Effector CD4-positive, alpha-beta T cell (primary cell): ENCODE measurements at regions not wholly inside any gene's neighbourhood (a gene's known extent, or its start where the extent isn't known, plus 50 kb on each side); places are given as distances from the start of the nearest gene placed in this dataset.
"Not testable (repeated sequence)": the region's sequence is repeated elsewhere in the genome, so short reads cannot be mapped to it uniquely, and the experiment has no call there.

Experiments
- DNase-seq: peaks from one replicate; pipeline ENCODE4 v3.0.0-alpha.2; 2020

DNA sequence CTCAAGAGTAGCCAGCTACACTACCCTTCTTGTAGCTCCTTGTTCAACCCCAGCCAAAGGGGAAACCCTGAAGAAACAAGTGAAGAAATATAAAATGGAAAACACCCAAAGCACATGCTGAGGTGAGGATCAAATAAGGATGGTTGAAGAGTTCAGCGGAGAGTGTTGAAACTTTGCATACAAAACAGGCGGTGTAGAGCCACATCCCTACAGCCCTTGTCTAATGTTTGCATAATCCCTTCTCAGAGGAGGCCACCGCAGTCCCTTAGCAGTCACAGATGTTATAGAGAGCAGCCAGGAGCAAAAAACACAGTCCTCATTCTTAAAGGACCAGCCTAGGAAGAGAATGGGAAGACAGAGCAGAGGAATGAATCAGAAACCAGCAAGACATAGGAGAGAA is 350.7 kb upstream of the SASH1 start:
- DNase-seq = no peak

DNA sequence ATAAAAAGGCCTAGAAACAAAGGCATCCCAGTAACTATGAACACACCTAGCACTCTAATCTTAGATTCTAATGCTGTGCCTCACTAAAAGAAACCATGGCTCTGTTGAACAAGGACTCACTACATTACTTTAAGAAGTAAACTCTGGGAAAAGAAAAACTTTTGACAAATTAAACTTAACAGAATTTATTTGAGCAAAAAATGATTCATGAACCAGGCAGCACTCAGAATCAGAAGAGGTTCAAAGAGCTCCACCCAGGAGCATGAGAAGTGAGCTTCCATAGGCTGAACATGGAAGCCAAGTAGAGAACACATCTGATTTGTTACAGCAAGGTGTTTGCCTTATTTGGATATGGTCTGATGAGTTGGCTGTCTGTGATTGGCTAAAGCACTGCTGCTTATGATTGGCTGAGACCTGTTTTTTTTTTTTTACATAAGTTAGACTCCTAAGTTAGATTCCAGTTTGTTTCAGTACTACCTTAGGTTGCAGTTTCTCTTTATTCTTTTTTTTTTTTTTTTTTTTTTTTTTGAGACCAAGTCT is 343.6 kb upstream of the SASH1 start:
- no peak for DNase-seq

DNA sequence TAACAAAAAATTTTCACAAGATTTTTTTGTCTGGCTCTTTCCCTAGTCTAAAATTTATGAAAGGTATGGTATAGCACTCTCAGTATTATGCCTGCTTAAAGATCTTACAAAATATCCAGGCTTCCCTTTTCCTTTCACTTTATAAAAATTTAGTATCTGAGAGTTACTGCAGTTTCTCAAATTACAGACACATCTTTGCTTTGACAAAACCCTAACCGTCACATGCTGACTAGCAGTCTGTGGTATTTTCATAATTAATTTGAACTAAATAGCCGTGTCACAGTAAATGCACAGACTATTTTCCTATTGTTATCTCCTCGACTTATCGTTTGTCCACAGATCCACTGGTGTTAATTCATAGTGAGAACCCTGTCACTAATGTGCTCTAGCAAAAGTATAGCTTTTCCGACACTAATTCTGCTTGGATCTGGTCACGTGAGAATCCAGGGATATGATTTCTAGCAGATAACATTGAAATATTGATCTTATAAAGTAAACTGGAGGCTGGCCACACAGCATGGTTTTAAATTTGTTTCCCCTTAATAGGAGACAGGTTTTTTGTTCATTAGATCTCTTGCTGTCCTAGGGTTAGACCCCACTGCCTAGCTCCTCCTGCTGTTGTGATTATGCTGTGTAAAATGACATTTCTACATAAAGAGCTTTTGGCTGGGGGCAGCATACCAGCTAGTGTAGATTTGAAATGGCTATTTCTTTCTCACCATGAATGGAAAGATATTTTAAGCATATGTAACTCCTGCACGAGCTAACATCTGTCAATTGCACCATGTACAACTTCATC is 340.6 kb upstream of the SASH1 start:
- no peak for DNase-seq

DNA sequence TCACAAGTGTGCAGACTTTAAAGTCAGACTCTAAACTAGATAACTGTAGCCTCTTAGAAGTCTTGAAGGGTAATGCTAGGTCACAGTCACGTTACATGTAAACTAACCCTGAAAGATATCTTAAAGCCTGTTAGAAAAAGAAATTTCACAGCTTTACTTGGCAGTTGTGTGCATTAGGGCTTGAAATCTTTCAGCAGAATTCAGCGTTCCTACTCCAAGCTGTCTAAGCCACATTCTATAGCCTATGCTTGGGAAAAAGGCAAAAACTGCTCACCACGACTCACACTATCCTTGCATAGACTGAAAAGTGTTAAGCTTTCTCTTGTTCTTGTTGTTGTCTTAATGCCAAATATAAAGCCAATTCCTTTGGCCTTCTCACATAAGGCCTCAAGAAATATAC is 338.0 kb upstream of the SASH1 start:
- DNase-seq = no peak

DNA sequence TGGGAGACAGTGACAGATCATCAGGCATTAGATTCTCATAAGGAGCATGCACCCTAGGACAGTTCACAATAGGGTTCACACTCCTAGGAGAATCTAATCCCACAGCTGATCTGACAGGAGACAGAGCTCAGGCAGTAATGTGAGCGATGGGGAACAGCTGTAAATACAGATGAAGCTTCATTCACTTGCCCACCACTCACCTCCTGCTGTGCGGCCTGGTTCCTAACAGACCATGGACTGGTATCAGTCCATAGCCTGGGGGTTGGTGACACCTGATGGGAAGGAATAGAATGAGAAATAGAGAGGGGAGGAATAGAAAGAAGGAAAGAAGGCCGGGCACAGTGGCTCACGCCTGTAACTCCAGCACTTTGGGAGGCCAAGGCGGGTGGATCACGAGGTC is 336.8 kb upstream of the SASH1 start:
- no peak for DNase-seq

DNA sequence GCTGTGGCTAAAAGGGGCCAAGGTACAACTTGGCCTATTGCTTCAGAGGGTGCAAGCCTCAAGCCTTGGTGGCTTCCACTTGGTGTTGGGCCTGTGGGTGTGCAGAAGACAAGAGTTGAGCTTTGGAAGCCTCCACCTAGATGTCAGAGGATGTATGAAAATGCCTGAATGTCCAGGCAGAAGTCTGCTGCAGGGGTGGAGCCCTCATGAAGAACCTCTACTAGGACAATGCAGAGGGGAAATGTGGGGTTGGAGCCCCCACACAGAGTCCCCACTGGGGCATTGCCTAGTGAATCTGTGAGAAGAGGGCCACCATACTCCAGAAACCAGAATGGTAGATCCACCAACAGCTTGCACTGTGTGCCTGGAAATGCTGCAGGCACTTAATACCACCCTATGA is 332.1 kb upstream of the SASH1 start:
- DNase-seq = not testable (repeated sequence)

DNA sequence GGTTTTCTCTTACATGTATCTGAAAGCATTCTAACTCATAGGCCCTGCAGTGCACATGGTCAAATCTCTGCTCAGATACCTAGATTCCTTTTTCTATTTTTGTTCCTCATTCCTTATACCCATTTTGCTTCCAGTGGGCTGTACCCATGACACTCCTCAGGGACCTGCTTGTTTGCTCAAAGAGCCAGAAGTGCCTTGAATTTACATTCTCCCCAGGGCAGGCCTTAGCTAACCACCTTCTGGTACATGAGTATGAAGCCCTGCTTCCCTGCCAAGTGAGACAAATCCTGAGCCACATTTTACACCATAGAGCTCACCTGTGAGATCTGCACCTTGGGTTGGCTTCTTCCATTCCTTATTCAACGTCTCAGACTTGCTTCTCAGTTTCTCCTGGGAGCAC is 326.6 kb upstream of the SASH1 start:
- DNase-seq = no peak

DNA sequence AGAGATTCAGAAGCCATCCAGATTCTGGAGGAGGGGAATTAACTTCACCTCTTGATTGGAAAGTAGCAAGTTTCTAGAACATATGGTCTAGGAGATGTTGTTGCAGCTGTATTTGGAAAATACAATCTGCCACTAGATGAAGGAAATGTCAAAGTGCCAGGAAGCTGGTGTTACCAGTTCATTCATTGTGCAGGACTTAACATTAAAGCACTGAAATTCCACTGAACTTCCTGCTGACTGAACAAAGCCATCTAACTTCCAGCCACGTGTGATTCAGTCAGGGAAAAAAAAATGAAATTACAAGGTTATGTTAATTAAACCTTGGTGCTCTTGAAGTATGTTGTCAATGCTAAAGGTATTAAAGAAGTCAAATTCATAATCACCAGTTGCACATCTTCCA is 321.5 kb upstream of the SASH1 start:
- no peak for DNase-seq

DNA sequence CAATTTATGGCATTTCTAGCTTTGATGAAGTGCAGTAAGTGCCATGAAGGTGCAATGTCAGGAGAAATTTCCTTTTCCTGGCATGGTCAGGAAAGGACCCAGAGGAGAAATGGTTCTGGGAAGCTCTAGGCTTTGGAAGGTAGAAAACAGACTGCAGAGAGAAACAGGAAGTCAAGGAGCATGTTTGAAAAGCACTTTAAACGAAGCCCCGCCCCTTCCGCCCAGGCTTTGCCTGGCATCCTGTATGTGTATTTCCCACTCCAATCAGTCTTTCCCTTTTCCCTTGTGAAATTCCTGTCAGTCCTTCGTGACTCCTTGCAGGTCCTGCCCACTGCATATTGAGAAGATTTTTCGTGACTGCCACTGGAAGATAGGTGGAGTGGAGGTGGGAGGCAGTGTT is 320.9 kb upstream of the SASH1 start:
- no peak for DNase-seq

DNA sequence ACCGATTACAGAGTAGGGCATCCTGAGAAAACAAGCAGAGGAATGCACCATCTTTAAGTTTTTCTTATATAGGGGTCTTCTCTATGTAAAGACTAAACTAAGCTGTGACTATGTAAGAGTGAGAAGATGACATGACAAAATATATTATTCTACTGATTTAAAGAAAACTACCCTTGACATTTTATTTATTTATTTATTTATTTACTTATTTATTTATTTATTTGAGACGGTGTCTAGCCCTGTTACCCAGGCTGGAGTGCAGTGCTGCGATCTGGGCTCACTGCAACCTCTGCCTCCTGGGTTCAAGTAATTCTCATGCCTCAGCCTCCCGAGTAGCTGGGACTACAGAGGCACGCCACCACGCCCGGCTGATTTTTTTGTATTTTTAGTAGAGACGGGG is 320.4 kb upstream of the SASH1 start:
- not testable (repeated sequence) for DNase-seq

DNA sequence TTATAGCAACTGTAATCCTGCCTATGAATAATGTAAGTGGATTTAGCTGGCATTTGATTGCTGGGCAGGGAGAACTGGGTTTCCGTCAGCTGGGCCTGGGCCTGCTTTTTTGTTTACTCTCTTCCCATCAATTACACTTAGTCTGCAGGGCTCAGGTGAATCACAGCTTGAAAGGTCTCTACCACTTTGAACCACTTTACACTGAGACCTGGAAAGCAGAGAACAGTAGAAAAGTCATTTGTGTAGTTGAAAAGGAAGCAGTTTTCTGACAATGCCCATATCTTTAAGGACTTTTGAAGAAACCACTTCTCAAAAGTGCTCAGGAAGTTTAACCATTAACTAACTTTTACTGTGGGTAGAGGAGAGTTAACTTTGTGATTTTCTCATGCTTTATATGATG is 315.4 kb upstream of the SASH1 start:
- DNase-seq = no peak

DNA sequence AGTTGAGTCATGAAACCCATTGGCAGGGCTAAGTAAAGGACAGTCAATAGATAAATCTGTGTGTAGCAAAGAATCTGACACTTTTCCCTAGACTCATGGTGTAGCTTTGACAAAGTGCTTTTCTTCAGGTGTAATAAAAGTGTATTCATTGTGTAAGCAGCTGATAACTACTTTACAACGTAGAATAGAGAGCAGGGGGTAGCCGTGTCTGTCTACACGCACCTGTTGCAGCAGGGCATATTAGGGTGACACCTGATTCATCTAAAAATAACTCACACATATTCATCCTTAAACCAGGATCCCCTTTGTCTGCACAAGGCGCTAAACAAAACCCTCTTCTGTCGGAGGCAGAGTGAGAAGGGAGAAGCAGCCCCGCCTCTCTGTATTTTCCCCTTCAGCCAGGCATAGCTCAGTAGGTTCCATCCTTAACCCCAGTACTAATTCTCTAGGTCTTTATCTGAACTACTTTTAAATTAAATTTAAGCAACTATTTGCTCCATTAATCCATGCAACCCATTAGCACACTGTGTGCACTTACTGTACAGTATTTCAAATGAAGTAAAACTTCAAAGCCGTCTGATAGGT is 306.7 kb upstream of the SASH1 start:
- DNase-seq = no peak

DNA sequence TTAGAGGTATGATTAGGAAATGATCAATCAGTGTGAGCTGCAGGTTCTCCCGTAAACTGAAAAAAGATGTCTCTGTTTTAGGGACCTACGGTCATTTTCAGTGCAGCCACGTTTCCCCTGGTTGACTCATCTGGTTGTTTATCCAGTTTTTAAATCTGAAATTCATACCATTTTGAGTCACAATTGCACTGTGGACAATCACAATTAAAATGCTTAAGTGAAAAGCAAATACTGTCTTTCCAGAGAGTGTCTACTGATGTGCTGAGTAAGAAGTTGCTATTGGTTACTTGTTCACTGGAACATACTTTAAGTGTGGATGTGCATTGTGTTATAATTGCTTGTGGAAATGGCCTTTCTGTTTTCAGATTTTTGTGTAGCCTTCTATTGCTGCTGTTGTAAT is 305.1 kb upstream of the SASH1 start:
- no peak for DNase-seq

DNA sequence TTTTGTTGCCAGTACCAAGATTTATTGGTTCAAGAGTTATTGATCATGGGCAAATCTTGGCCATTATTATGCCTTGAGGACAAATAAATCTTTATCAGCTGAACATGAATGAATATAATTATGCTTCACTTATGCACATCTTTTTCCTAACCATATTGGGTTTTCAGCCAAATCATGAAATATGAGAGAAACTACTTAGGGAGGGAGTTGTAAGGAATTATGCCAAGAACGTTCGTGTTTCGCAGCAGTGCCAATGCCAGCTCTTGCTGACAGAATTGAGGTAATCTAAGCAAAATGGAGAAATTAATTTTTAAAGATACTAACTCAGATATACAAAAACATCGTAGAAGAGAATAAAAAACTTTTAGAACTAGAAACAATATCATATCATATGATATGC is 301.1 kb upstream of the SASH1 start:
- DNase-seq = no peak

DNA sequence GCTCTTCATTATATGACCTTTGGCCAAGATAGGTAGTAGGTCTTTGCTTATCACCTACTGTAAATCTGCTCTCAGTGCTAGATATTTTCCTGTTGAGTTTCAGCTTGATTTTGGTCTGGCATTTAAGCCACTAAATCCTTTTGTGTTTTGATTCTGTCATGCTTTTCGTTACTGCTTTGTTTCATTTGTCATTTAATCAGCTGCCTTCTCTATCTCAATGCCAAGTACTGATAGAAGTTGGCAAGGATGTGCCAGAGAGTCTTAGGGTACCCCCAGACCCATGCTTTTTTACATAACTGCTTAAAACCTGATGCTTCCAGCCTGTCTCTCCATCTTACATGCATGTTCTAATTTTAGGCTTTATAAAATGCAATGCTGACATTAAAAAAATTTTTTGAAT is 300.1 kb upstream of the SASH1 start:
- DNase-seq = no peak

DNA sequence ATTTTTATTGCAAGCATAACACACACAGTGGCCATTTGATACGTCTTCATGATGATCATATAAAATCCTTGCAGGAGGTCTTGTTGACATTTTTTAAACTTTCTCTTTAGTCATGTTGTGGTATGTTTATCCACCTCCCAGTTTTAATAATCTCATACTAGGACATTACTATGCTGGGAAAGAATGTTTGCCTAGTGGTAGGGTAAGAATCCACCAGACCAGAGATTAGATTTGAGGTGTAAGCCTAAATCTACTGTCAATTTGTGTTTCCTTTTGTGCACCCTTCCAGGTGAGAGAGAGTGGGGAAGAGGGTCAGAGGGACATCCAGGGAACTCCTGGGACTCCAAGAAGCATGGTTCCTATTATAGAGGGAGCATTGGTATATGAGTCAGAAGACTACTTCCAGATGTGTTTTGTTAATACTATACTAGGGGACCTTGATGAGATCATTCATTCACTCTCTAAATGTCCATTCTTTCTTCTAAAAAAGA is 298.3 kb upstream of the SASH1 start:
- no peak for DNase-seq

DNA sequence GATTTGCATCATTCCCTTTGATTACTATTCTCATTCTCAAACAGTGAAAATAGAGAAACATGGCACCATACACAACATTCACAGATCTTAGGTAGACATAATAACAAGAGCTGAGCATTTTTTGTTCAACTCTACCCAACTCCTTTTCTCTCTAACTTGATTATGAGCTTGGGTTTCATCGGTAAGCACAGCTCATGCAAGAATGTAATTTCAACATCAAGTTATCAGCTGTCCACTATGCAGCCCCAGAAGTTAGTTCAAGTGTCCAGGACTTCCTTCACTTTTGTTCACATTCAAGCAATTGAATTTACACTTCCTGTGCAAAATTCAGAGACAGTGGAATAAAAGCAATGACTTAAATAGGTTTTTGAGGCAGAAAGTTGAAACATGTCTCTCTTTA is 297.7 kb upstream of the SASH1 start:
- DNase-seq = no peak

DNA sequence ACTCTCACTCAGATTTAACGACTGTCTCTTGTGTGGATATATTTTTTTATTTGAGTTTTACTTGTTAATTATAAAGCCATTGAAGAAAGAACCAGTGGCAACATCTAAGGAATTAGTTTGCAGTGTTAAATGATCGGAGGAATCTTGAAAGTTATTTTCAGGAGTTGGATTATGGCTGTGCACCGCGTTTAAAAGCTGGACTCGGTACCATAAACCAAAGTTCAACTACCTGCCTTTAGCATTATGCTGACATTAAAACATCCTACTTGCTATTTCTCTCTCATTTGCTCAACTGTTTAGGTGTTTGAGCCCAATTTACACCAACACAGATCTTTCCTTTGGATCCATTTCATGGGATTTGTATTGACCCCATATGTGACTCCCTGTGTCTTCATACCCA is 289.4 kb upstream of the SASH1 start:
- DNase-seq = no peak

DNA sequence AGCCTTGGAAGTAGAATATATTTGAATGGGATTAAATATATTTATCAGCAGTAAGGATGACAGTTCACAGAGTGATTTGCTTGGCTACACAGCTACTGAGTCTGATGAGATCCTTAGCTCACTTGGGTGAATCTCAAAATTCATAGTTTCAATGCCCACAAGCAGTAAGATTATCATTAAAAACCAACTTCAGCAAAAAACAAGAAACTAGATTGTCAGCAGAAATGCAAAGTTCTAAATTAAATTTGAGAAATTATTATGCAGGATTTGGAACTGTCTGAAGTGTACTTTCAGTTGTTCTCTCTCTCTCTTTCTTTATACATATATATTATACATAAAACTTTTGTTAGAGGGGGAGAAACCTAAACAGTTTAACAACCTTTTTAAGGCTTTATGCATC is 288.8 kb upstream of the SASH1 start:
- DNase-seq = no peak

DNA sequence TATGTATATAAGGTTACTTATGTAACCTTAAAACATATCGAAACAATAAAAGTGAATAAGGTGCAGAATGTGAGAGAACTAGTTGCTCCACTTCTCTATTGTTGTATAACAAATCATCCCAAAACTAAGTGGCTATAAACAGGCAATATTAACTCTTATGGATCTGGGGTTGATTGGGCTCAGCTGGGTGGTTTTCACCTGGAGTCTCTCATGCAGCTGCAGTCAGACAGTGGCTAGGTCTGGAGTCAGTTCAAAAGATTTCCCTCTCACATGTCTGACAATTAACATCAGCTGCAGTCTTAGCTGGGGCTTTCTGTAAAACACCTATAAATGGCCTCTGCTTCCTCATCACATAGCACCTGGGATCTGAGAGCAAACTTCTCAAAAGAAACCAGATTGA is 288.4 kb upstream of the SASH1 start:
- no peak for DNase-seq

DNA sequence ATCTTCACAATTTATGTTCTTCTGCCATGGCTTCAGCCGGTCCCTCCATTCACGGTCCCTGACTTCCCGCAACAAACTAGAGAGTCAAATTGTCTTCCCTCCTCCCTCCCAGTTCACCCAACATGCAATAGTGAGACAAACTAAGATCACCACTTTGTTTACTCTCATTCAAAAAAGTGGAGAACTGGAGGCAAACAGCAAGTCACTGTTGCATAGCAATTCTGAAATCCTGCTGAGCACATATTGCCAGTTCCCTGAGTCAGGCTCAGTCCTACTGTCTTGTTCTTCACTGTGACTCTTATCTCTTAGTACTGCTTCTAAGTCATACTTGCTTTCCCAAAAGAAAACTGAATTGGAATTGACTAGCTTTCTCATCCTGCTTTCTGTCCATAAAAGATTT is 287.2 kb upstream of the SASH1 start:
- DNase-seq = no peak

DNA sequence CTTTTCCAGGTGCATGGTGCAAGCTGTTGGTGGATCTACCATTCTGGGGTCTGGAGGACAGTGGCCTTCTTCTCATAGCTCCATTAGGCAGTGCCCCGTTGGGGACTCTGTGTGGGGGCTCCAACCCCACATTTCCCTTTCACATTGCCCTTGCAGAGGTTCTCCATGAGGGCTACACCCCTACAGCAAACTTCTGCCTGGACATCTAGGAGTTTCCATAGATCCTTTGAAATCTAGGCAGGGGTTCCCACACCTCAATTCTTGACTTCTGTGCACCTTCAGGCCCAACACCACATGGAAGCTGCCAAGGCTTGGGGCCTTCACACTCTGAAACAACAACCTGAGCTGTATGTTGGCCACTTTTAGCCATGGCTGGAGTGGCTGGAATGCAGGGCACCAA is 282.8 kb upstream of the SASH1 start:
- DNase-seq = no peak

DNA sequence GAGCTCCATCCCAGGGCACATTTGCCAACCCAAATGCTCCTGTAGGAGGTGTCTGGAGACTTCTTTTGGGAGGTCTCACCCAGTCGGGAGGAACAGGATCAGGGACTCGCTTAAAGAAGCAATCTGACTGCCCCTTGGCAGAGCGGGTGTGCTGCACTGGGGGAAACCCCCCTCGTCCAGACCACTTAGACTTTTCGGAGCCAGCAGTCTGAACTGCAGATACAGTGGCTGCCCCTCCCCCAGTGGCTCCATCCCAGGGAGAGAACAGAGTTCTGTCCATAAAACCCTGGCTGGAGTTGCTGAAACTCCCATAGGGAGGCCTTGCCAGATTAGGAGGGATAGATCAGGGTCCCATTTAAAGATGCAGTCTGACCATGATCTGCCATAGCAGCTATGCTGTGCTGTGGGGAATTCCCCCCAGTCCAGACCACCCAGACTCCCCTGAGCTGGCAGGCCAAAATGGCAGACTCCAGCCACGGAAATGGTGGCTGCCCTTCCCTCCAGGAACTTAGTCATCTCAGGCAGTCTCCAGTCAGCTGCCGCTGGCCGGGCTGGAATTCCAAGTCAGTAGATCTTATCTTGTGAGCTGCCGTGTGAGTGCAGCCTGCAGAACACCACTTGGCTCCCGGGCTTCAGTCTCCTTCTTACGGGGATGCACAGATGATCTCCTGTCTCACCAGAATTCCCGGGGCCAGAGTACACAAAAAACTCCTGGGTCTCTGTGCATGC is 278.1 kb upstream of the SASH1 start:
- DNase-seq = no peak
